IMR-90 (cell line): ENCODE measurements at regions not wholly inside any gene's neighbourhood (a gene's known extent, or its start where the extent isn't known, plus 50 kb on each side); places are given as distances from the start of the nearest gene placed in this dataset.

ENCODE experiments used
- ATAC-seq: fragments of 200-7000 bp; cut with Tn5 transposase; 2 replicates; pipeline ENCODE4 v1.9.1; 2020; ENCODE audit warnings: low read depth, mild to moderate bottlenecking, moderate library complexity
- BruUV-seq: library from RNA; stranded (reverse); fragments of 400-500 nt; replicated peaks from 2 replicates; lab custom pipeline; 2021; lab: Mats Ljungman, UMichigan
- CTCF ChIA-PET: fragments of 300-600 bp; formaldehyde crosslinking; extraction: SDS; loops from one replicate; lab custom pipeline; 2021; ENCODE audit warnings: antibody characterized with exemption; lab: Yijun Ruan, JAX
- POLR2A ChIA-PET: fragments of 300-600 bp; sonication (Branson Sonifier 250); formaldehyde crosslinking; loops from one replicate; lab custom pipeline; 2022; ENCODE audit warnings: antibody characterized with exemption; ENCODE audit not compliant: unreplicated experiment; lab: Charles Lee
- DNase-seq: peaks from one replicate; pipeline ENCODE4 v3.0.0; 2013
- H2AFZ ChIP-seq: replicated peaks from 2 replicates; pipeline ENCODE3; 2013; ENCODE audit warnings: low read length, mild to moderate bottlenecking; ENCODE audit not compliant: poor library complexity
- H2AK5ac ChIP-seq: 2 replicates; pipeline ENCODE4 v1.6.1; 2013; ENCODE audit warnings: low read depth, low read length, inconsistent platforms
- H2AK9ac ChIP-seq: replicated peaks from 2 replicates; pipeline ENCODE3; 2013; ENCODE audit warnings: mild to moderate bottlenecking, low read depth, low read length, moderate library complexity; ENCODE audit not compliant: poor library complexity
- H2BK120ac ChIP-seq: 2 replicates; pipeline ENCODE4 v1.6.1; 2013; ENCODE audit warnings: low read depth, low read length, inconsistent platforms
- H2BK15ac ChIP-seq: 3 replicates; pipeline ENCODE4 v1.6.1; 2013; ENCODE audit warnings: low read depth, low read length, inconsistent platforms
- H2BK20ac ChIP-seq: 2 replicates; pipeline ENCODE4 v1.6.1; 2013; ENCODE audit warnings: low read depth, mild to moderate bottlenecking, inconsistent platforms, low read length, moderate library complexity
- H2BK5ac ChIP-seq: 2 replicates; pipeline ENCODE4 v1.6.1; 2013; ENCODE audit warnings: mild to moderate bottlenecking, low read depth, low read length, inconsistent platforms; ENCODE audit not compliant: poor library complexity, severe bottlenecking
- H3K14ac ChIP-seq: replicated peaks from 2 replicates; pipeline ENCODE4 v1.6.1; 2013; ENCODE audit warnings: low read depth, low read length, inconsistent platforms
- H3K18ac ChIP-seq: 2 replicates; pipeline ENCODE4 v1.6.1; 2013; ENCODE audit warnings: low read depth, low read length, control low read depth
- H3K23ac ChIP-seq: 2 replicates; pipeline ENCODE4 v1.6.1; 2013; ENCODE audit warnings: low read depth, low read length, inconsistent platforms
- H3K27ac ChIP-seq: 2 replicates; pipeline ENCODE4 v1.5.1; 2013; ENCODE audit warnings: mild to moderate bottlenecking, control low read depth, low read length; ENCODE audit not compliant: insufficient read depth
- H3K27me3 ChIP-seq: 2 replicates; pipeline ENCODE4 v1.6.1; 2013; ENCODE audit warnings: low read length; ENCODE audit not compliant: control insufficient read depth, insufficient read depth
- H3K36me3 ChIP-seq: 2 replicates; pipeline ENCODE4 v1.6.1; 2013; ENCODE audit warnings: low read length, mixed read lengths; ENCODE audit not compliant: control insufficient read depth, insufficient read depth
- H3K4ac ChIP-seq: 2 replicates; pipeline ENCODE4 v1.6.1; 2013; ENCODE audit warnings: low read depth, low read length, inconsistent platforms
- H3K4me1 ChIP-seq: 2 replicates; pipeline ENCODE4 v1.6.1; 2013; ENCODE audit warnings: low read length, mixed read lengths; ENCODE audit not compliant: control insufficient read depth, insufficient read depth
- H3K4me2 ChIP-seq: 2 replicates; pipeline ENCODE4 v1.6.1; 2013; ENCODE audit warnings: low read depth, mild to moderate bottlenecking, control low read depth, low read length, moderate library complexity
- H3K4me3 ChIP-seq: 2 replicates; pipeline ENCODE4 v1.5.1; 2013; ENCODE audit warnings: low read depth, mild to moderate bottlenecking, control low read depth, low read length, moderate library complexity; ENCODE audit not compliant: insufficient read depth
- H3K56ac ChIP-seq: 2 replicates; pipeline ENCODE4 v1.6.1; 2013; ENCODE audit warnings: low read length, inconsistent platforms; ENCODE audit not compliant: insufficient read depth; ENCODE audit errors: extremely low read depth
- H3K79me1 ChIP-seq, 2 experiments: 2 replicates each; pipeline ENCODE4 v1.6.1; 2013; ENCODE audit warnings: low read length in 2 of 2, inconsistent platforms in 1 of 2, low read depth in 1 of 2
- H3K9ac ChIP-seq: 2 replicates; pipeline ENCODE4 v1.6.1; 2013; ENCODE audit warnings: low read depth, low read length, control low read depth
- H3K9me1 ChIP-seq: 2 replicates; pipeline ENCODE4 v1.6.1; 2013; ENCODE audit warnings: low read length, inconsistent platforms; ENCODE audit not compliant: insufficient read depth
- H3K9me3 ChIP-seq: 2 replicates; pipeline ENCODE4 v1.6.1; 2013; ENCODE audit warnings: low read length; ENCODE audit not compliant: control insufficient read depth, insufficient read depth
- H4K20me1 ChIP-seq: 2 replicates; pipeline ENCODE4 v1.6.1; 2013; ENCODE audit warnings: low read length, inconsistent platforms; ENCODE audit not compliant: insufficient read depth
- H4K5ac ChIP-seq: 2 replicates; pipeline ENCODE4 v1.6.1; 2013; ENCODE audit warnings: mild to moderate bottlenecking, low read depth, low read length, control low read depth
- H4K8ac ChIP-seq, 2 experiments: 2 replicates each; pipeline ENCODE4 v1.6.1; 2013; ENCODE audit warnings: low read depth in 2 of 2, low read length in 2 of 2, control low read depth in 1 of 2, inconsistent platforms in 1 of 2
- H4K91ac ChIP-seq: 2 replicates; pipeline ENCODE4 v1.6.1; 2013; ENCODE audit warnings: low read depth, low read length, inconsistent platforms; ENCODE audit not compliant: insufficient read depth
- BHLHE40 ChIP-seq: fragments of 150-350 bp; IDR thresholded peaks from 2 replicates; pipeline ENCODE4 v1.6.1; 2016; ENCODE audit warnings: mild to moderate bottlenecking, low read depth, low read length
- CEBPB ChIP-seq: IDR thresholded peaks from 2 replicates; pipeline ENCODE4 v1.6.1; 2012; ENCODE audit warnings: low read depth, low read length, improper control_type of control experiment
- CHD1 ChIP-seq: IDR thresholded peaks from 2 replicates; pipeline ENCODE4 v1.6.1; 2012; ENCODE audit warnings: low read depth, low read length, improper control_type of control experiment
- FOS ChIP-seq: fragments of 150-350 bp; IDR thresholded peaks from 2 replicates; pipeline ENCODE4 v1.6.1; 2016; ENCODE audit warnings: low read depth, low read length
- MAFK ChIP-seq: IDR thresholded peaks from 2 replicates; pipeline ENCODE4 v1.6.1; 2012; ENCODE audit warnings: low read depth, low read length, improper control_type of control experiment
- MAZ ChIP-seq: IDR thresholded peaks from 2 replicates; pipeline ENCODE4 v1.6.1; 2012; ENCODE audit warnings: low read depth, mild to moderate bottlenecking, low read length, improper control_type of control experiment, moderate library complexity, borderline replicate concordance
- MXI1 ChIP-seq: IDR thresholded peaks from 2 replicates; pipeline ENCODE4 v1.6.1; 2012; ENCODE audit warnings: low read depth, mild to moderate bottlenecking, low read length, moderate library complexity, borderline replicate concordance
- NFE2L2 ChIP-seq: fragments of 150-350 bp; IDR thresholded peaks from 2 replicates; pipeline ENCODE4 v1.6.1; 2016; ENCODE audit warnings: low read depth, mild to moderate bottlenecking, low read length
- POLR2A ChIP-seq: IDR thresholded peaks from 2 replicates; pipeline ENCODE4 v1.6.1; 2012; ENCODE audit warnings: mild to moderate bottlenecking, low read depth, low read length
- RAD21 ChIP-seq: IDR thresholded peaks from 2 replicates; pipeline ENCODE4 v1.6.1; 2012; ENCODE audit warnings: low read length, improper control_type of control experiment
- RCOR1 ChIP-seq: IDR thresholded peaks from 2 replicates; pipeline ENCODE4 v1.6.1; 2012; ENCODE audit warnings: mild to moderate bottlenecking, low read length, improper control_type of control experiment; ENCODE audit not compliant: insufficient replicate concordance
- RFX5 ChIP-seq: IDR thresholded peaks from 2 replicates; pipeline ENCODE4 v1.8.0; 2012; ENCODE audit warnings: low read depth, mild to moderate bottlenecking, low read length, moderate library complexity
- WGBS, 2 experiments: methylation state at CpG; one replicate each; pipeline versions ENCODE4 v1.1.5 to v1.1.7; 2013; ENCODE audit warnings: missing lambda C conversion rate in 2 of 2; ENCODE audit not compliant: insufficient read length in 1 of 2; ENCODE audit errors: extremely low coverage in 2 of 2; 5-methylcytosine and 5-hydroxymethylcytosine counted together
- dilution Hi-C: fragments of 300-500 bp; cut with HindIII; formaldehyde crosslinking; loops from one replicate; pipeline ENCODE4 v1.14.3; 2018; ENCODE audit warnings: low sequenced_read_pairs; ENCODE audit not compliant: unreplicated experiment
- in situ Hi-C: fragments of 300-500 bp; cut with MboI; formaldehyde crosslinking; loops from 3 replicates; pipeline ENCODE4 v1.14.3; 2019; ENCODE audit warnings: low sequenced_read_pairs, inconsistent platforms, mixed read lengths
- intact Hi-C: fragments of 100-400 bp; cut with micrococcal nuclease; formaldehyde crosslinking; loops from 2 replicates; pipeline ENCODE4 v1.10.0; 2022
- TF ChIP-seq, protein P1 (sequence below): fragments of 150-350 bp; IDR thresholded peaks from 2 replicates; pipeline ENCODE4 v1.6.1; 2017; ENCODE audit warnings: mild to moderate bottlenecking, antibody characterized with exemption, low read length, low read depth
- TF ChIP-seq, protein P2 (sequence below): conservative IDR thresholded peaks from 2 replicates; pipeline ENCODE4 v1.5.1; 2012; ENCODE audit warnings: mild to moderate bottlenecking, low read depth, low read length, improper control_type of control experiment
- TF ChIP-seq, protein P3 (sequence below): fragments of 150-350 bp; IDR thresholded peaks from 2 replicates; pipeline ENCODE4 v1.6.1; 2016; ENCODE audit warnings: low read depth, mild to moderate bottlenecking, low read length, moderate library complexity, borderline replicate concordance

DNA sequence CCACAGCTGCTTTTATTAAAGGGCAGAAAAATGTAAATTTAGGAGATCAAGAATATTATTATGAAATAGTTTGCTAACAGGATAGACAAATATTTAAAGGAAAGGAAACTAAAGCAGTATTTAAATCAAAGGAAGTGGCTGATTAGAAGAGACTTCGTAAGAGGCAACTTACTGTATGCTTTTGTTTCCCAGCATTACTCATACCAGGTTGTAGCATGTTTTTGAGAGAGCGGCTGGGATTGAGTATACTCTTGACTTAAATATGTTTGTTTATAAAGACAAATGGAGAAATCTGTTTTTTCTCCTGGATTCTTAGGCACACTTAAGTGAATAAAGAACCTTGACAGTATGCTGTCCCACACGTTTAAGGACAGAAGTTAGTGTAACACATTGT lies 293.7 kb downstream of the ZNF248 start:
- Histone ChIP-seq H2AK5ac (no peak overlapping the region), H3K14ac (no peak overlapping the region), H3K4ac (no peak overlapping the region), H3K18ac (no peak overlapping the region), H3K79me1 (no peaks in the 10 kb centered on the region), H3K36me3 (no peaks in the 10 kb centered on the region), H2BK5ac (no peak overlapping the region), H3K9ac (no peak overlapping the region), H3K9me3 (peaks cover 3% of the 10 kb centered on the region; the same call in 1 of the 2 replicates), H2AK9ac (no peak overlapping the region), H4K20me1 (no peaks in the 10 kb centered on the region), H3K4me3 (no peak overlapping the region), H4K91ac (no peak overlapping the region), H3K4me2 (no peak overlapping the region), H3K27me3 (no peaks in the 10 kb centered on the region), H3K9me1 (no peaks in the 10 kb centered on the region), H2AFZ (no peak overlapping the region), H3K23ac (no peak overlapping the region), H3K4me1 (no peaks in the 10 kb centered on the region), H3K56ac (no peak overlapping the region), H2BK20ac (no peak overlapping the region), H4K8ac (no peak overlapping the region), H2BK120ac (no peak overlapping the region), H2BK15ac (no peak overlapping the region), H3K27ac (no peak overlapping the region), H4K5ac (no peak overlapping the region)
- in situ Hi-C loops (no loop called here), intact Hi-C loops (no loop called here), dilution Hi-C loops (no loop called here)
- ATAC-seq: no peak
- ChIA-PET CTCF (no interaction called here), POLR2A (no interaction called here)
- WGBS, 2 experiments: no CpG with 5 or more reads among the region's 3 CpGs
- BruUV-seq: no TSS peak
- no peak for TF ChIP-seq CEBPB
- TF ChIP-seq MAFK: no peak
- TF ChIP-seq, protein P1, sequence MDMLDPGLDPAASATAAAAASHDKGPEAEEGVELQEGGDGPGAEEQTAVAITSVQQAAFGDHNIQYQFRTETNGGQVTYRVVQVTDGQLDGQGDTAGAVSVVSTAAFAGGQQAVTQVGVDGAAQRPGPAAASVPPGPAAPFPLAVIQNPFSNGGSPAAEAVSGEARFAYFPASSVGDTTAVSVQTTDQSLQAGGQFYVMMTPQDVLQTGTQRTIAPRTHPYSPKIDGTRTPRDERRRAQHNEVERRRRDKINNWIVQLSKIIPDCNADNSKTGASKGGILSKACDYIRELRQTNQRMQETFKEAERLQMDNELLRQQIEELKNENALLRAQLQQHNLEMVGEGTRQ: no peak
- no peak for TF ChIP-seq FOS
- TF ChIP-seq, protein P2, sequence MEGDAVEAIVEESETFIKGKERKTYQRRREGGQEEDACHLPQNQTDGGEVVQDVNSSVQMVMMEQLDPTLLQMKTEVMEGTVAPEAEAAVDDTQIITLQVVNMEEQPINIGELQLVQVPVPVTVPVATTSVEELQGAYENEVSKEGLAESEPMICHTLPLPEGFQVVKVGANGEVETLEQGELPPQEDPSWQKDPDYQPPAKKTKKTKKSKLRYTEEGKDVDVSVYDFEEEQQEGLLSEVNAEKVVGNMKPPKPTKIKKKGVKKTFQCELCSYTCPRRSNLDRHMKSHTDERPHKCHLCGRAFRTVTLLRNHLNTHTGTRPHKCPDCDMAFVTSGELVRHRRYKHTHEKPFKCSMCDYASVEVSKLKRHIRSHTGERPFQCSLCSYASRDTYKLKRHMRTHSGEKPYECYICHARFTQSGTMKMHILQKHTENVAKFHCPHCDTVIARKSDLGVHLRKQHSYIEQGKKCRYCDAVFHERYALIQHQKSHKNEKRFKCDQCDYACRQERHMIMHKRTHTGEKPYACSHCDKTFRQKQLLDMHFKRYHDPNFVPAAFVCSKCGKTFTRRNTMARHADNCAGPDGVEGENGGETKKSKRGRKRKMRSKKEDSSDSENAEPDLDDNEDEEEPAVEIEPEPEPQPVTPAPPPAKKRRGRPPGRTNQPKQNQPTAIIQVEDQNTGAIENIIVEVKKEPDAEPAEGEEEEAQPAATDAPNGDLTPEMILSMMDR: no peak
- TF ChIP-seq BHLHE40: no peak
- no peak for TF ChIP-seq MAZ
- TF ChIP-seq RFX5: no peak
- no peak for TF ChIP-seq NFE2L2
- no peak for TF ChIP-seq MXI1
- no peak for TF ChIP-seq POLR2A
- TF ChIP-seq RAD21: no peak
- TF ChIP-seq CHD1: no peak
- TF ChIP-seq, protein P3, sequence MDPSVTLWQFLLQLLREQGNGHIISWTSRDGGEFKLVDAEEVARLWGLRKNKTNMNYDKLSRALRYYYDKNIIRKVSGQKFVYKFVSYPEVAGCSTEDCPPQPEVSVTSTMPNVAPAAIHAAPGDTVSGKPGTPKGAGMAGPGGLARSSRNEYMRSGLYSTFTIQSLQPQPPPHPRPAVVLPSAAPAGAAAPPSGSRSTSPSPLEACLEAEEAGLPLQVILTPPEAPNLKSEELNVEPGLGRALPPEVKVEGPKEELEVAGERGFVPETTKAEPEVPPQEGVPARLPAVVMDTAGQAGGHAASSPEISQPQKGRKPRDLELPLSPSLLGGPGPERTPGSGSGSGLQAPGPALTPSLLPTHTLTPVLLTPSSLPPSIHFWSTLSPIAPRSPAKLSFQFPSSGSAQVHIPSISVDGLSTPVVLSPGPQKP: no peak
- no peak for TF ChIP-seq RCOR1
- DNase-seq: no peak
